ENCODE measurements at regions not wholly inside any gene's neighbourhood (a gene's known extent, or its start where the extent isn't known, plus 50 kb on each side); places are given as distances from the start of the nearest gene placed in this dataset.
"Not testable (repeated sequence)": the region's sequence is repeated elsewhere in the genome, so short reads cannot be mapped to it uniquely, and the experiment has no call there.

DNA sequence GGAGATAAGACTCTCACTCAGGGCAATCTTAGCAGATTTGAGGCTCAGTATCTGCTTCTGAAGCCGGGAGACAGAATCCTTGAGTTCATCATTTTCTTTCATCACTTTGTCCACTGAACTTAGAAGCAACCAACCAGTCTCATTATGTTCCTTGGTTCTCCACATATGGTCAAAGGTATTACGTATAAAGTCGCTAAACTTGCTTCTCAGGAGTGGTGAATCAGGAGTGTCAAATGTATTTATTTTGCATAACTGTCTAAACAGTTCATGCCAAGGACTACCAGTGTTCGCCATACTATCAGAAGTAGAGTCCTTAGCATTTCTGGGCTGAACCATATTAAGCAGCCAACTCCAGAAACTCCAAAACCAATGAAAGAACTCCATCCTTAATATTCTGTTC, 163.0 kb upstream of the ZNF184 start:
- TF ChIP-seq, protein P1, sequence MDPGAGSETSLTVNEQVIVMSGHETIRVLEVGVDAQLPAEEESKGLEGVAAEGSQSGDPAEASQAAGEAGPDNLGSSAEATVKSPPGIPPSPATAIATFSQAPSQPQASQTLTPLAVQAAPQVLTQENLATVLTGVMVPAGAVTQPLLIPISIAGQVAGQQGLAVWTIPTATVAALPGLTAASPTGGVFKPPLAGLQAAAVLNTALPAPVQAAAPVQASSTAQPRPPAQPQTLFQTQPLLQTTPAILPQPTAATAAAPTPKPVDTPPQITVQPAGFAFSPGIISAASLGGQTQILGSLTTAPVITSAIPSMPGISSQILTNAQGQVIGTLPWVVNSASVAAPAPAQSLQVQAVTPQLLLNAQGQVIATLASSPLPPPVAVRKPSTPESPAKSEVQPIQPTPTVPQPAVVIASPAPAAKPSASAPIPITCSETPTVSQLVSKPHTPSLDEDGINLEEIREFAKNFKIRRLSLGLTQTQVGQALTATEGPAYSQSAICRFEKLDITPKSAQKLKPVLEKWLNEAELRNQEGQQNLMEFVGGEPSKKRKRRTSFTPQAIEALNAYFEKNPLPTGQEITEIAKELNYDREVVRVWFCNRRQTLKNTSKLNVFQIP (CRISPR knock-in tag; IDR thresholded peaks at IDR 0.05; ENCODE audit: borderline replicate concordance, low read depth): not testable (repeated sequence)
- not testable (repeated sequence) for TF ChIP-seq OSR1 (CRISPR knock-in tag; IDR thresholded peaks at IDR 0.05)
